HEK293T (cell line): ENCODE measurements at regions not wholly inside any gene's neighbourhood (a gene's known extent, or its start where the extent isn't known, plus 50 kb on each side); places are given as distances from the start of the nearest gene placed in this dataset.
"Not testable (repeated sequence)": the region's sequence is repeated elsewhere in the genome, so short reads cannot be mapped to it uniquely, and the experiment has no call there.

Experiments used
- CTCF ChIA-PET: fragments of 350-600 bp; formaldehyde crosslinking; extraction: SDS; loops from one replicate; lab custom pipeline; 2021; ENCODE audit warnings: antibody characterized with exemption, inconsistent platforms; lab: Yijun Ruan, JAX
- POLR2A ChIA-PET: fragments of 350-600 bp; formaldehyde crosslinking; extraction: SDS; loops from one replicate; lab custom pipeline; 2020; ENCODE audit warnings: antibody characterized with exemption, inconsistent platforms; lab: Yijun Ruan, JAX
- DNase-seq: peaks from one replicate; pipeline ENCODE4 v3.0.0; 2012; ENCODE audit warnings: mixed read lengths; ENCODE audit errors: extremely low spot score

GRCh38 chr2:90355546-90355945 is 1664.1 kb downstream of the RPIA start:
- DNase-seq, POLR2A ChIA-PET: not testable (repeated sequence)

GRCh38 chr2:90359344-90359743 is 1667.9 kb downstream of the RPIA start:
- POLR2A ChIA-PET, DNase-seq, CTCF ChIA-PET: not testable (repeated sequence)

More at GRCh38 chr2:90355546-90355945, 1664.1 kb downstream of the RPIA start:
- CTCF ChIA-PET, result not testable (repeated sequence)

- POLR2A ChIA-PET, CTCF ChIA-PET: not testable (repeated sequence)
Observed at GRCh38 chr2:90359887-90360730, 1668.6 kb downstream of the RPIA start.

GRCh38 chr2:90360731-90361035 is 1669.2 kb downstream of the RPIA start:
- DNase-seq, CTCF ChIA-PET, POLR2A ChIA-PET: not testable (repeated sequence)

More at GRCh38 chr2:90359887-90360730, 1668.6 kb downstream of the RPIA start:
- DNase-seq, result not testable (repeated sequence)
